GM13976 (cell line): ENCODE measurements at regions not wholly inside any gene's neighbourhood (a gene's known extent, or its start where the extent isn't known, plus 50 kb on each side); places are given as distances from the start of the nearest gene placed in this dataset.

ENCODE experiments used
- DNase-seq: peaks from one replicate; pipeline ENCODE4 v3.0.0; 2012; ENCODE audit warnings: low spot score
- in situ Hi-C: fragments of 300-500 bp; cut with MboI; formaldehyde crosslinking; loops from one replicate; pipeline ENCODE4 v1.12.0; 2022; ENCODE audit warnings: low sequenced_read_pairs, mixed read lengths, inconsistent platforms; ENCODE audit not compliant: unreplicated experiment
- TF ChIP-seq, protein P1 (sequence below): IDR thresholded peaks from 2 replicates; pipeline ENCODE4 v1.5.1; 2012; ENCODE audit warnings: borderline replicate concordance, mild to moderate bottlenecking; ENCODE audit not compliant: insufficient read depth; ENCODE audit errors: extremely low read depth, missing control alignments, control extremely low read depth

DNA sequence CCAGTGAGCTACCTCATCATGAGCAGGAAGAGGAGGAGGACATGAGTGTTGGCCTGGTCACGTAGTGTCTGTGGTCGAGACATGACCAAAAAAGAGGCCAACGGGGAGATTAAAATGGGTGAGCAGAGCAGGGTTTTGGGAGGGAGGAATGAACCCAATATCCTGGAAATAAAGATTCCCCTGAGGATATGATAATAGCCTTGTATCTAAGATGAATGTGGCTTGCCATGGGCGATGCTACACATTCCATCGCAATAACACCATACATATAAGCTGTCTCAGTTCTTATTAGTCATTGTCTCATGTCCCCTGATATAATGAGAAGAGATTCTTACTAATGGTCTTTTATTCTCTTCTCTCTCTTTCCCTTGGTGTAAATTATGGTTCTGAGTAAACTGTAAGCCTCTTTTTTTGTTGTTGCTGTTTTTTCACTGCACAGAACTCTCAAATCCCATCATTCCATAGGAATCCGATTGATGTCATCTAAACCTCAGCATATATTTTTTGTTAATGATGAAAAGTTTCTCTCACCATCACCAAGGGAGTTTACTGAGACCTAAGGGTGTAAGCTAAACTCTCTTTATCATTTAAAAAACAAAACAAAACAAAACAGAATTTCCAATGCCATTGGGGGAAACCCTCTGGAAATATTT, 550.4 kb upstream of the AMELY start:
- TF ChIP-seq, protein P1, sequence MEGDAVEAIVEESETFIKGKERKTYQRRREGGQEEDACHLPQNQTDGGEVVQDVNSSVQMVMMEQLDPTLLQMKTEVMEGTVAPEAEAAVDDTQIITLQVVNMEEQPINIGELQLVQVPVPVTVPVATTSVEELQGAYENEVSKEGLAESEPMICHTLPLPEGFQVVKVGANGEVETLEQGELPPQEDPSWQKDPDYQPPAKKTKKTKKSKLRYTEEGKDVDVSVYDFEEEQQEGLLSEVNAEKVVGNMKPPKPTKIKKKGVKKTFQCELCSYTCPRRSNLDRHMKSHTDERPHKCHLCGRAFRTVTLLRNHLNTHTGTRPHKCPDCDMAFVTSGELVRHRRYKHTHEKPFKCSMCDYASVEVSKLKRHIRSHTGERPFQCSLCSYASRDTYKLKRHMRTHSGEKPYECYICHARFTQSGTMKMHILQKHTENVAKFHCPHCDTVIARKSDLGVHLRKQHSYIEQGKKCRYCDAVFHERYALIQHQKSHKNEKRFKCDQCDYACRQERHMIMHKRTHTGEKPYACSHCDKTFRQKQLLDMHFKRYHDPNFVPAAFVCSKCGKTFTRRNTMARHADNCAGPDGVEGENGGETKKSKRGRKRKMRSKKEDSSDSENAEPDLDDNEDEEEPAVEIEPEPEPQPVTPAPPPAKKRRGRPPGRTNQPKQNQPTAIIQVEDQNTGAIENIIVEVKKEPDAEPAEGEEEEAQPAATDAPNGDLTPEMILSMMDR, result no peak
- in situ Hi-C loops, result no loop called here
- no peak for DNase-seq

DNA sequence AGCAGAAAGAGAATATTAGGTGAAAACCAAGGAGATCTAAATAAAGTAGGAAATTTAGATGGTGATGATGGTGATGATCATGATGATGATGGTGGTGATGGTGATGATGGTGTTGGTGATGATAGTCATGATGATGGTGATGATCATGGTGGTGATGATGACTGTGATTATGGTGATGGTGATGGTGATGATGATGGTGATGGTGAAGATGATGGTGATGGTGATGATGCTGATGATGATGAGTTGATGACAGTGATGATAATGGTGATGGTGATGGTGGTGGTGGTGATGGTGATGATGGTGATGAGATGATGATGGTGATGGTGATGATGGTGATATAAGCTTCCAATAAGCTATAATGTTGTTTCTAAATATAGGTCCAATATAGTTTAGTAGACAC, 548.2 kb upstream of the AMELY start:
- in situ Hi-C loops, result no loop called here
- TF ChIP-seq, protein P1, result no peak
- no peak for DNase-seq

DNA sequence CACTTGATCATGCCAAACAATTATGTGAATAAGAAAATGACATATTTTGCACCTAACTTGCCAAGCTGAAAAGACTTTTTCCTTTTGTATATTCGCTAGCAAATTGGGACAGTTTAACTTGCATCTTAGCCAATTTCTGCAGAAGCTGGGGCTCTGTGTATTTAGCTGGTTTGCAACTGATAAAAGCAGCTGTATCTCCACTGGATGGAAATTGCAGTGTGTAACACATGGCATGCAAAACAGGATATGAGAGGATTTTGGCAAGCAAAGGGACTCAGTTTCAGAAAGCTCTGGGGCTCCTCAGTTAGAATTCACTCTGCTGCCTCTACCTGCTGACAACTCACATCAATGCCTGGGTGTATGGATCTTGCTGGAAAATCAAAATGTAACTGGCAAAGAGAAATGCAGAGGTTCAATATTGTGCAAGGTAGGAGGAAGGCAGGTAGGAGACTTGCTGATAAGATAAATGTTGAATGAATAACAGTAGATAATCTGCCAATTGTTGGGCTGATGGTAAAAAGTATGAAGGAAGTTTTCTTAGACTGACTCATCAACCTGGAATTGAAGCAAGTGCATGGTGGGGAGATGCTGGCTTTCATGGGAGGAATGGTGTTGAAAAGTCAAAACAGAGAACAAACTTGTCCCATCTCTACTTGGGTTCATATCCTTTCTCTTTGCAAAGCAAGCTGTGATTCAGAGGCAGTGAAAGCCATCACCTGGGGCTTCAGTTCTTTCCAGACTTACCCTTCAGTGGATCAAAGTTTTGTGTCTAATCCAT, 546.9 kb upstream of the AMELY start:
- TF ChIP-seq, protein P1, result no peak
- in situ Hi-C loops, result no loop called here
- no peak for DNase-seq

DNA sequence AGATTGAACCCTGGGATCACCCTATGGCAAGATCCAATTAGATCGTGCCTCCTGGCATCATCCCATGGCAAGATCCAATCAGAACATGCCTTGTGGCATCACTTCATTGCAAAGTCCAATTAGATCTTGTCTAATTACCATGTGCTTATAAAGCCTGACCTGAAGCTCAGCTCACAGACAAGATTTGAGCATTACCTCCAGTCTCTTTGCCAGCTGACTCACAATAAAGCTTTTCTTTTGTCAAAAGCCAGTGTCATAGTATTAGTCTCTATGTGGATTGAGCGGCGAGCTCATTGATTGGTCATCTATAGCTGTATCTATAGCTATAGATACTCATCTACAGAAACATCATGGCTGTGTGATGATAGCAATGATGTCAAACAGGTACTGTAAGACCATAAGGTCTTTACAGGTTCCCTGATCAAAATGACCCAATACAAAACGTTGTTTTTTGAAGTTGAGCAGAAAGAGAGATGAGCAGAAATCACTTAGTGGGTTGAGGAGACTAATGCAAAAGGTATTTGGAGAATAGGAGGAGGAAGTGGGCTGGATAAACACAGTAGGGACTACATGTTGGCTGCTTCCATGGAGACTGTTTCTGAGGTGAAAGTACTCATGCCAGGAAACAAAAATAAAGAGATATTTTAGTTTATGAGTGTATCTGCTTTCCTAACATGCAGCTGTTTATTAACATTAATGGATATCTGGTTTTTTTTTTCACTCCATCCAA, 545.9 kb upstream of the AMELY start:
- no peak for DNase-seq

DNA sequence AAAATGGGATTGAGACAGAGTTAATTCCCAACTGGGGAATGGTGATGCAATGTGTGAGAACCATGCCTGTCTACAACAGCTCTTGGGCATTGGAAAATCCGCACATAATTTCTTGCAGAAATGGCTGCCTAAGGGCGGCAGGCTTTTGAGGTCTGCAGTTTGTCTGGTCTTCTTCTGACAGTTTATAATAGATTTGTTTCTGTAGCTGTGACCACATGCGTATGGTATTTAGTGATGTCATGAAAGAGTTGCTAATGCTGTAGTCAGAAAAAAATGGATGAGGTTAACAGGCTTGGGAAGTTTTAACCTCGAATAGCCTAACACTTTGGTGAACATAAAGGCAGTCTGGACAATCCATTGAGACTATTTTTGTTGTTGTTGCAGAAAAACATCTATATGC, 544.1 kb upstream of the AMELY start:
- TF ChIP-seq, protein P1, result no peak
- no peak for DNase-seq
- in situ Hi-C loops, result no loop called here

More for the DNA sequence above, 545.9 kb upstream of the AMELY start:
- TF ChIP-seq, protein P1, result no peak
- in situ Hi-C loops, result no loop called here

DNA sequence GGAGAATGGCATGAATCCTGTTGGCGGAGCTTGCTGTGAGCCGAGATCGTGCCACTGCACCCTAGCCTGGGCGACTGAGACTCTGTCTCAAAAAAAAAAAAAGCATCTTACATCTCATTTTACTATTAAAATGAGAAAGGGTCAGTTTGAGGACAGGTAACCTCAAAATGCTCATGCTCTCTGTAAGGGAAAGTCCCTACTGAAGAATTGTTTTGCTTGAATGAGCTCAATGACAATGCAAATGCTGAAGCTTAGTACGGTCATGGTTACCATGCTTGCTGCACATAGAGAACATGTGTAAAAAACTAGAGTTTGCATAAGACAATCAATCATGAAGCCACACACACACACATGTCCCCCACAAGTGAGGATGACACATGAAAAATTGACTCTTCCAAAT, 541.8 kb upstream of the AMELY start:
- DNase-seq, result peak; percentile 0
- in situ Hi-C loops, result no loop called here
- TF ChIP-seq, protein P1, result no peak
